ENCODE measurements at regions not wholly inside any gene's neighbourhood (a gene's known extent, or its start where the extent isn't known, plus 50 kb on each side); places are given as distances from the start of the nearest gene placed in this dataset.

DNA sequence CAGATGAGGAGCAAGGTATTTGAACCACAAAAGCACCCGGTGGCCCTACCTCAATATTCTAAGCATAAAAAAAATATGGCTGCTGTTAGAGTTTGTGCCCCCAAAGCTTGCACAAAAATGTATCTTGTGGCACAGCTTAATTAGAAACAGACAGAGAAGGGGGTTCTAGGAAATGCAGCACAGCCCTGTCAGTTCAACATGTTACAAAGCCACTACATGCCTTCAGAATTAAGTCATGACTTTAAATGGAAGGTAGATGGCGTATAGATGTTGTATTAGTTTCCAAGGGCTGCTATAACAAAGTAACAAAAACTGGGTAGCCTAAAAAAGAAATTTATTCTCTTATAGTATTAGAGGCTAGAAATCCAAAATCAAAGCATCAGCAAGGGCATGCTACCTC lies 703.8 kb downstream of the DIAPH3 start:
- TF ChIP-seq CTCF (IDR thresholded peaks at IDR 0.05; ENCODE audit: poor library complexity, severe bottlenecking): no peak
- TF ChIP-seq, protein P1, sequence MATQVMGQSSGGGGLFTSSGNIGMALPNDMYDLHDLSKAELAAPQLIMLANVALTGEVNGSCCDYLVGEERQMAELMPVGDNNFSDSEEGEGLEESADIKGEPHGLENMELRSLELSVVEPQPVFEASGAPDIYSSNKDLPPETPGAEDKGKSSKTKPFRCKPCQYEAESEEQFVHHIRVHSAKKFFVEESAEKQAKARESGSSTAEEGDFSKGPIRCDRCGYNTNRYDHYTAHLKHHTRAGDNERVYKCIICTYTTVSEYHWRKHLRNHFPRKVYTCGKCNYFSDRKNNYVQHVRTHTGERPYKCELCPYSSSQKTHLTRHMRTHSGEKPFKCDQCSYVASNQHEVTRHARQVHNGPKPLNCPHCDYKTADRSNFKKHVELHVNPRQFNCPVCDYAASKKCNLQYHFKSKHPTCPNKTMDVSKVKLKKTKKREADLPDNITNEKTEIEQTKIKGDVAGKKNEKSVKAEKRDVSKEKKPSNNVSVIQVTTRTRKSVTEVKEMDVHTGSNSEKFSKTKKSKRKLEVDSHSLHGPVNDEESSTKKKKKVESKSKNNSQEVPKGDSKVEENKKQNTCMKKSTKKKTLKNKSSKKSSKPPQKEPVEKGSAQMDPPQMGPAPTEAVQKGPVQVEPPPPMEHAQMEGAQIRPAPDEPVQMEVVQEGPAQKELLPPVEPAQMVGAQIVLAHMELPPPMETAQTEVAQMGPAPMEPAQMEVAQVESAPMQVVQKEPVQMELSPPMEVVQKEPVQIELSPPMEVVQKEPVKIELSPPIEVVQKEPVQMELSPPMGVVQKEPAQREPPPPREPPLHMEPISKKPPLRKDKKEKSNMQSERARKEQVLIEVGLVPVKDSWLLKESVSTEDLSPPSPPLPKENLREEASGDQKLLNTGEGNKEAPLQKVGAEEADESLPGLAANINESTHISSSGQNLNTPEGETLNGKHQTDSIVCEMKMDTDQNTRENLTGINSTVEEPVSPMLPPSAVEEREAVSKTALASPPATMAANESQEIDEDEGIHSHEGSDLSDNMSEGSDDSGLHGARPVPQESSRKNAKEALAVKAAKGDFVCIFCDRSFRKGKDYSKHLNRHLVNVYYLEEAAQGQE (IDR thresholded peaks at IDR 0.05; ENCODE audit: borderline replicate concordance): no peak
